ENCODE measurements at regions not wholly inside any gene's neighbourhood (a gene's known extent, or its start where the extent isn't known, plus 50 kb on each side); places are given as distances from the start of the nearest gene placed in this dataset.
"Not testable (repeated sequence)": the region's sequence is repeated elsewhere in the genome, so short reads cannot be mapped to it uniquely, and the experiment has no call there.

- no peak overlapping the region for H3K27ac ChIP-seq
- TF ChIP-seq CTCF (conservative IDR thresholded peaks at IDR 0.05), result no peak
- no peak for TF ChIP-seq ZFX (IDR thresholded peaks at IDR 0.05)
Observed at GRCh38 chr5:33205727-33206410, 234.9 kb upstream of the TARS1 start.

- no peak overlapping the region for H3K27ac ChIP-seq
- TF ChIP-seq ZFX (IDR thresholded peaks at IDR 0.05), result no peak
- TF ChIP-seq CTCF (conservative IDR thresholded peaks at IDR 0.05), result no peak
Observed at GRCh38 chr5:33206962-33207506, 233.7 kb upstream of the TARS1 start.

- TF ChIP-seq ZFX (IDR thresholded peaks at IDR 0.05) (no peak), CTCF (conservative IDR thresholded peaks at IDR 0.05) (no peak)
Observed at GRCh38 chr5:33209252-33209651, 231.5 kb upstream of the TARS1 start.

GRCh38 chr5:33210221-33210620, 230.5 kb upstream of the TARS1 start:
- H3K27ac ChIP-seq, result not testable (repeated sequence)

More at GRCh38 chr5:33209252-33209651, 231.5 kb upstream of the TARS1 start:
- H3K27ac ChIP-seq, result no peak overlapping the region

GRCh38 chr5:33210978-33211377, 229.8 kb upstream of the TARS1 start:
- TF ChIP-seq ZFX (IDR thresholded peaks at IDR 0.05) (no peak), CTCF (conservative IDR thresholded peaks at IDR 0.05) (no peak)
- H3K27ac ChIP-seq, result no peak overlapping the region

GRCh38 chr5:33212439-33212838, 228.3 kb upstream of the TARS1 start:
- no peak overlapping the region for H3K27ac ChIP-seq
- TF ChIP-seq CTCF (conservative IDR thresholded peaks at IDR 0.05) (no peak), ZFX (IDR thresholded peaks at IDR 0.05) (no peak)

GRCh38 chr5:33212900-33213299, 227.9 kb upstream of the TARS1 start:
- no peak for TF ChIP-seq CTCF (conservative IDR thresholded peaks at IDR 0.05)
- no peak for TF ChIP-seq ZFX (IDR thresholded peaks at IDR 0.05)
- H3K27ac ChIP-seq, result no peak overlapping the region
